ENCODE measurements at regions not wholly inside any gene's neighbourhood (a gene's known extent, or its start where the extent isn't known, plus 50 kb on each side); places are given as distances from the start of the nearest gene placed in this dataset.

GRCh38 chr1:172944931-172945330 lies 105.8 kb downstream of the TNFSF18 start:
- no peak for DNase-seq (ENCODE audit: low read depth)
- H3K4me3 ChIP-seq (ENCODE audit: low read length): no peak overlapping the region
- TF ChIP-seq, protein P1, sequence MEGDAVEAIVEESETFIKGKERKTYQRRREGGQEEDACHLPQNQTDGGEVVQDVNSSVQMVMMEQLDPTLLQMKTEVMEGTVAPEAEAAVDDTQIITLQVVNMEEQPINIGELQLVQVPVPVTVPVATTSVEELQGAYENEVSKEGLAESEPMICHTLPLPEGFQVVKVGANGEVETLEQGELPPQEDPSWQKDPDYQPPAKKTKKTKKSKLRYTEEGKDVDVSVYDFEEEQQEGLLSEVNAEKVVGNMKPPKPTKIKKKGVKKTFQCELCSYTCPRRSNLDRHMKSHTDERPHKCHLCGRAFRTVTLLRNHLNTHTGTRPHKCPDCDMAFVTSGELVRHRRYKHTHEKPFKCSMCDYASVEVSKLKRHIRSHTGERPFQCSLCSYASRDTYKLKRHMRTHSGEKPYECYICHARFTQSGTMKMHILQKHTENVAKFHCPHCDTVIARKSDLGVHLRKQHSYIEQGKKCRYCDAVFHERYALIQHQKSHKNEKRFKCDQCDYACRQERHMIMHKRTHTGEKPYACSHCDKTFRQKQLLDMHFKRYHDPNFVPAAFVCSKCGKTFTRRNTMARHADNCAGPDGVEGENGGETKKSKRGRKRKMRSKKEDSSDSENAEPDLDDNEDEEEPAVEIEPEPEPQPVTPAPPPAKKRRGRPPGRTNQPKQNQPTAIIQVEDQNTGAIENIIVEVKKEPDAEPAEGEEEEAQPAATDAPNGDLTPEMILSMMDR (conservative IDR thresholded peaks at IDR 0.05; ENCODE audit: low read depth, low read length): no peak

GRCh38 chr1:172946814-172947507 lies 103.8 kb downstream of the TNFSF18 start:
- no peak overlapping the region for H3K4me3 ChIP-seq (ENCODE audit: low read length)
- no peak for DNase-seq (ENCODE audit: low read depth)
- TF ChIP-seq, protein P1 (conservative IDR thresholded peaks at IDR 0.05; ENCODE audit: low read depth, low read length): no peak

GRCh38 chr1:172948457-172948856 lies 102.3 kb downstream of the TNFSF18 start:
- TF ChIP-seq, protein P1 (conservative IDR thresholded peaks at IDR 0.05; ENCODE audit: low read depth, low read length): no peak
- no peak overlapping the region for H3K4me3 ChIP-seq (ENCODE audit: low read length)
- DNase-seq (ENCODE audit: low read depth): no peak

DNA sequence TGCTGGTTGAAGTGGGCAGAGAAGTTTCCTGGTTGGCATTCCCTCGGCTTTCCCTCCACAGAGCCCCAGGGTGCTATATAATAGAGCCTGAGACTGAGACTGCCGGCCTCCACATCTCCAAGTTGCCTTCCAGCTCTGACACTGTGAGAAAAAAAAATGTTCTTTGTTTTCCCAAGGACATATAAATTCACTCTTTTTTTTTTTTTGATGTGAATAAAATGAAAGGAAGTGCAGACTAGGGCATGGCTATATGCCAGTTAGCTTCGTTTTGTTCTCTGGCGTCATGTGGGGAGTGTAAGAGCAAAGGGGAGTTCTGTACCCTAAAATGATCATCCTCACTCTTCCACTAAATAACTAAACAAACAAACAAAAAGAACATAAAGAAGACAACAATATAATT lies 101.6 kb downstream of the TNFSF18 start:
- H3K4me3 ChIP-seq (ENCODE audit: low read length): no peak overlapping the region
- TF ChIP-seq, protein P1 (conservative IDR thresholded peaks at IDR 0.05; ENCODE audit: low read depth, low read length): no peak
- no peak for DNase-seq (ENCODE audit: low read depth)

- TF ChIP-seq, protein P1 (conservative IDR thresholded peaks at IDR 0.05; ENCODE audit: low read depth, low read length): no peak
- DNase-seq (ENCODE audit: low read depth): no peak
- H3K4me3 ChIP-seq (ENCODE audit: low read length): no peak overlapping the region
Measured at GRCh38 chr1:172950528-172950927, 100.2 kb downstream of the TNFSF18 start.

GRCh38 chr1:172951730-172952365 lies 98.9 kb downstream of the TNFSF18 start:
- DNase-seq (ENCODE audit: low read depth): no peak
- TF ChIP-seq, protein P1 (conservative IDR thresholded peaks at IDR 0.05; ENCODE audit: low read depth, low read length): no peak
- H3K4me3 ChIP-seq (ENCODE audit: low read length): no peak overlapping the region

DNA sequence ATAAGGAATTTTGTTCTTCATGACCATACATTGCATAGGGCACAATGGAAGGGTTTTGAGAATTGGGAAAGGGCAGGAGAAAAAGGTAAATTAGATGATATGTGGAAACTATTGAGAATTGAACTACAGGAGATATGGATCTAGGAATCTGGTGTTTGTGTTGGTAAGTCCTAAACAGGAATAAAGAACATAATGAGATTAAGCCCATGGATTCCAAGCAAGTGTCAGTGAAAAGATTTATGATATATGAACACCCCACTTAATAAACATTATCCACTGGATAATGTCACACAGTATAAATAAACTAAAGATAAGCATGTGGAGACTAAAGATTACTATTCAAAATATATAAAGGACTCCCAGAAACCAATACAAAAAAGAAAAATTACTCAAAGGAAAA lies 98.2 kb downstream of the TNFSF18 start:
- no peak overlapping the region for H3K4me3 ChIP-seq (ENCODE audit: low read length)
- DNase-seq (ENCODE audit: low read depth): no peak
- TF ChIP-seq, protein P1 (conservative IDR thresholded peaks at IDR 0.05; ENCODE audit: low read depth, low read length): no peak

Data from retinal pigment epithelial cell (primary cell).